IPS DF 19.7 (cell line): ENCODE measurements at regions not wholly inside any gene's neighbourhood (a gene's known extent, or its start where the extent isn't known, plus 50 kb on each side); places are given as distances from the start of the nearest gene placed in this dataset.

Experiments used
- DNase-seq: peaks from one replicate; pipeline ENCODE4 v3.0.0-alpha.2; 2013; ENCODE audit warnings: low read depth, low spot score

DNA sequence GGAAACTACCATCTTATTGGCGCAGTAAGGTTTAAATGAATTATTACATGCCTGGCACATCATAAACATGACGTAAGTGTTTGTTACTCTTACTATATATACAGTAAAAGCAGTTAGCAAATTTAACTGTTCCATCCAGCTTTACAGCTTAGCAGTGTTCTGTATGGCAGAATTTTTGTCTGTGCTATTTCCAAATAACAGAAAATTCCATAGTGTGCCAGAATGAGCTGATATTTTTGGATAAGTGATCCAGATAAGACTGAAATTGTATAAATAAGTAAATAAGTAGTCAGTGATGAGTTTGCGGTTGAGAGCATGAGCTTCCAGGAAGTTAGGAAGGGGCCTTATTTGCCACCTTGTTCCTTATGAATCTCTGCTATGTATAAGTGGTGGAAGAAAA is 236.5 kb upstream of the SLC10A2 start:
- DNase-seq = no peak

DNA sequence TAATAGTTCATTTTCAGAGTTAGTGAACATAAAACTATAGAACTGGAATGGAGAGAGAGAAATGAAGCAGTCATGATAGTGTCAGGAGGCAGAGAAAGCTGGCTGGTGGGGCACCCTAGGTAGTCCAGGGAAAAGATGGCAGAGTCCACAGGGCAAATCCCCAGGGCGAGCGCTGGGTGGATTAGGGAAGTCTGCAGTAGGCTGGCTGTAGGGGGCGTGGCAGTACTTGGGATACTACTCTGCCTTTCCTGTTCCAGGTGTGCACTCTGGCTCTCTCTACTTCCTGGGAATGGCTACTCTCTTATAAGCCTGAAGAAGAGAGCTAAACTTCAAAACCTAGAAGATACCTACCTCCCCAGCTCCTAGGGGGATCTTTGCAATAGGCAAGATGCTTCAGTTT is 232.9 kb upstream of the SLC10A2 start:
- peak; percentile 40 for DNase-seq

DNA sequence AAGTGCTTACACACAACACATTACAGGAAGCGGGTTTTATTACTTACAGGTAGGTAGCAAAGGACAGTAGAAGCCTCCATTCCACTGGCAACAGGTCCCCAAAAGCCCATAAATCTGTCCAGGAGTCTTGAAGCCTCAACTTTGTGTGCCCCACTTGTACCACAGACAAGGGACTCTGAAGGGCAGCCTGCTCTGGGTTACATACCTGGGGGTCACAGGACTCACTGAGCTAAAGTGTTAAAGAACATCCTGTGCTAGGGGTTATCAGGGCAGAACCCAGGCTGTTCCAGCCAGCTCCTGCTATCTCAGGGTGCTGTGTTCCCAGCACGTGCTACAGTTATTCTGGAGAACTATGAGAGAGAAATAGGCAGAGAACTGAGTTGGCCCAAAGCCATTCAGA is 230.9 kb upstream of the SLC10A2 start:
- no peak for DNase-seq

DNA sequence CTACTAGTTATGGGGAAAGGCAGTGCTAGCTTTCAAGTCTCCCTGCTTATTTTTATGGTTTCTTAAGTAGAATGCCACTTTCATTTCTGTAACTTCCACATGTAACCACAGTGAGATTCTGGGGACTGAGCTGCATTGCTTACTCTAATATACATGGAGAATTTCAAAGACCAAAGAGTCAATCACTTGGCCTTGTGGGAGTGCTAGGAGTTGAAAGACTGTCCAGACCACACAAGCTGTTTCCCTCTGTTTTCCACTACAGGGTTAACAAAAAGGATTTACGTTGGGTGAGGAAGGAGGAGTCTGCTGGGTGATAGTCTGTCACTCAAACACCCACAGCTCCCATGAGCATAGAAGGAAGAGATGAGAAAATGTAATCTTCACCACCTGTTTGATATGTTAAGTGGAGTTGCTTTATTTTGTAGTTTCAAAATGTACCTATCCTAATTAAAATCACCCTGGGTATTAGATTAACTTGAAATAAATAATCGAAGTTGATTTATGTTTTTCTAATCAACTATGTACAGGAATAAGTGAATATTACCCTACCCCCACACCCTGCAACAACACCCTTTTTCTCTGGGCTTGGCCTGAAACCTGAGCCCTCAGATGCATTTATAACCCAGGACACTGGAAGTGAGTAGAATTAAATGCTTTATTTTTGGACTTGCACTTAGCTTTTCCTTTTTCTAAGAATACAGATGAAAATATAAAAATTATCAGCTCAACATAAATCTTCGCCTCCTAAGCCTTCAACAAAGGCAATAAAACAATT is 225.8 kb upstream of the SLC10A2 start:
- peak; percentile 15 for DNase-seq

DNA sequence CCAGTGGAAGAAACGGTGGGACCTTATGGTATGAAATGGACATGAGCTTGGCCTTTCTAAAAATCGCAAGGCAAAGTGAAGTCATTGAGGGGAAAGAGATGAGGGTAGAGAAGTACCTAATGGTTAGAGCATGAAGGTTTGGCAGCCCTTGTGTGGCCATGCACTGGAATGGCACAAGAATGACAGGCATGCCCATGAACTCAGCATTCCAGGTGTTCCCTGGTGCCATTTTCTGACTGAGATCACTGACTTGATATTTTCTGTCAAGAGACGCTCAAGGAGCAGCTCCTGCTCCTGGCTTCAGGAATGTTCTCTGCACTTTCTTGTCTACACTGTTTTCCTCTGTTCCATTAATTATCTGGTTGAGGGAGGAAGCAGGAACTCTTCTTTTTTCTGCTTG is 225.0 kb upstream of the SLC10A2 start:
- DNase-seq = no peak

DNA sequence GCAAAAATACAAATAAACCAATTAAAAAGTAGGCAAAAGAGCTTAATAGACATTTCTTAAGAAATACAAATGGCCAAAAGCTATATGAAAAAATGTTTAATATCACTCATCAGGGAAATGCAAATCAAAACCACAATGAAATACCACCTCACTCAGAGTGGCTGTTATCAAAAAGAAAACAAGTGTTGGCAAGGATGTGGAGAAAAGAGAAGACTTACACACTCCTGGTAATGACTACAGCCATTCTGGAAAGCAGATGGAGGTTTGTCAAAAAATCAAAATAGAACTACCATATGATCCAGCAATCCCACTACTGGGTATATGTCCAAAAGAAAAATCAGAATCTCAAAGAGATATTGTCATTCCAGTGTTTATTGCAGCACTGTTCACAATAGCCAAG is 223.5 kb upstream of the SLC10A2 start:
- no peak for DNase-seq

DNA sequence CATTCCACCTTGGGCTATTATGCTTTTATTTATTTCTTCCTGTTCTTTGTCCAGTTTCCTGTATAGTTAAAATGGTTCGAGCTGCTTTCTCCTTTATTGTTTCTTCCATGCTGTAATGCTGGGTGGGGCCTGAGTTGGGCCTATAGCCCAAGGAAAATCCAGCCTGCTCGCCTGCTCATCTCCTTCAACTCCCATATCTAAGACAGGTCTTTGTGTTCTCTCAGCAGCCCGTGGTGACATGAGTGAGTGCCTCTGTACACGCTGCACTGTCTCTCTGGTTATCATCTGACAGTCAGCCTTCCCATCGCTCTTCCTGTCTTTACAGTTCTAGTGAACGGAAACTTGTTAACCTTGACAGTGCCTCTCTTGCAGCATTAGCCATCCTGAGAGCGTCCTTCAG is 221.9 kb upstream of the SLC10A2 start:
- DNase-seq = no peak

DNA sequence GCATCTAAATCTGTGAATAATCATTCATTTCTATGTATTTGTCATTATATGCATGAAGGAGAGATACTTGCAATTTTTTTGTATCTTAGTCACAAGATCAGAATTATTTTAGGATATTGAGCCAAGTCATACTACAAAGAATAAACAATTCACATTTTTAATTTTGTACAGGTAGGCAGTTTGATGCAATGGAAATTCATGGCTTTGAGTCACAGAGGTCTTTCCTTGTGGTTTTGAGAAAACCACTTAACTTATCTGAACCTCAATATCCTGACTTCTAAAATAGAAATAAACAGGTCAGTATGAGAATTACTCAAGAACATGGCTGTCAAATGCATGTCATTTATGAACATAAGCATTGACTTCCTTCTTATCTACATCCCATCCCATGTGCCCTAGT is 221.4 kb upstream of the SLC10A2 start:
- no peak for DNase-seq

DNA sequence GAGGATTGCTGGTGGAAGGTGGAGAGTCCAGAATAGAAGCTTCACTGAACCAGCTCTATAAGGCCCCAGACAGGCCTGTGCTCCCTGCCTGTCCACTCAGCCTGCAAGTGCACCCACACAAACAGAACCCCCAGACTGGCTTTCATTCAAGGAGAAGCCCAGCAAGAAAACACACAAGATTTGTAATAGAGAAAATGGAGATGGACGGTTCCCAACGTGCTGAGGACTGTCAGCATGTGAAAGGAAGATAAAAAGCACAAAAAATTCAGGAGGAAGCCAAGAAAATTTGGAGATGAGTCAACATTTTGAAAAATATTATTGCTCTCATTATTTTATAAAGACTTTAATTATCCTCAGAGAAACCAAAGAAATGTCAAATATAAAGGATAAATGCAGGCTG is 218.2 kb upstream of the SLC10A2 start:
- no peak for DNase-seq

DNA sequence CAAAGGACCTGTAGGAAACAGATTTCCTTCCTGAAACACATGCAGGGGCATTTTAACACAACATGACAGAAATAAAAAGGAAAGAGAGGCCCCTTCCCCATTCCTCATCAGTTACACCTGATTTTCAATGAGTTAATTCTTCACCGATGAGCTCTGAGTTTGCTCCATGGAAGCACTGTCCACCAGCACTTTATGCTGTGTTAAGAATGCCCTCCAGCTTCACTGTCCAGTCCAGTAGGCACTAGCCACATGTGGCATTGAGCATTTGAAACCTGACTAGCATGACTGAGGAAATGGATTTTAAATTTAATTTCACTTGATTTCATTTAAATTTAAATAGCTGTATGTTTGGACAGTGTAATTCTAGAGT is 217.2 kb upstream of the SLC10A2 start:
- DNase-seq = no peak

DNA sequence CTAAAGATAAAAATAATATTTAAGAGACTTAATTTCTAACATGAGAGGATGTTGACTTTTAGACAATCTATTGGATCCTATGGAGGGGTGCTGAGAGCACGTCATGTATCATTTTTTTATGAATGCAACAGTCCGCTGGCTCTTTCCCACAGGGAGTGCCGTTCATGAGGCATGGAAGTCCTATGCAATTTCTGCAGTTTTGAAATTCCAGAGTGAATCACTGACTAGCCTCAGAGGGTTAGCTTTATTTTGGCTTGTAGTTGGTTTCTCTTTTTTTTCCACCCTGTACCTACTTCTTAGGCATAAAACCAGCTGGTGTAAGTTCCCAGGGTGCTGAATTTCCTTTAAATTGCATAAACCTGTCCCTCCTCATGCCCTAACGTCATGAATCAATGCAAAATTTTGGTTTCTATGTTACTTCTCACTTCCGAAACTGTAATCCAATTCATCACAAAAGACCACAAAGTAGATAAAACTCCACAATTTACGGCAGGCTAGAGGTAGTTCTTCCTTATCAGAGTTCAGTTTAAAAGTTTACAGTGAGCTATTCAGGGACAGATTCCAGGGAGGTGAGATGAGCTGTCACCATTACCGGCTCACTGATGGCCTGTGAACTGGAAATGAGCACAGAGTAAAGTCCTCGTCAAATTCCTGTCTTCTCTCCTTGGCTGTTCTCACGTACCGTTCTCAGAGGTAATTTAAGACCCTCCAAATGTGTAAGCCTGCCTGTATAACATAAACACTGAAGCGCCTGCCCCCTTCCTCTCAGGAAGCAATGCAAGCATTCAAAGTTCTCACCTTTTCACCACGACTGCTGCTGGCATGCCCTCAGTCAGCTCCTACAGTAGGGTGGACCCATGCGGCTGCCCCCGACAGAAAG is 216.6 kb upstream of the SLC10A2 start:
- DNase-seq = no peak

DNA sequence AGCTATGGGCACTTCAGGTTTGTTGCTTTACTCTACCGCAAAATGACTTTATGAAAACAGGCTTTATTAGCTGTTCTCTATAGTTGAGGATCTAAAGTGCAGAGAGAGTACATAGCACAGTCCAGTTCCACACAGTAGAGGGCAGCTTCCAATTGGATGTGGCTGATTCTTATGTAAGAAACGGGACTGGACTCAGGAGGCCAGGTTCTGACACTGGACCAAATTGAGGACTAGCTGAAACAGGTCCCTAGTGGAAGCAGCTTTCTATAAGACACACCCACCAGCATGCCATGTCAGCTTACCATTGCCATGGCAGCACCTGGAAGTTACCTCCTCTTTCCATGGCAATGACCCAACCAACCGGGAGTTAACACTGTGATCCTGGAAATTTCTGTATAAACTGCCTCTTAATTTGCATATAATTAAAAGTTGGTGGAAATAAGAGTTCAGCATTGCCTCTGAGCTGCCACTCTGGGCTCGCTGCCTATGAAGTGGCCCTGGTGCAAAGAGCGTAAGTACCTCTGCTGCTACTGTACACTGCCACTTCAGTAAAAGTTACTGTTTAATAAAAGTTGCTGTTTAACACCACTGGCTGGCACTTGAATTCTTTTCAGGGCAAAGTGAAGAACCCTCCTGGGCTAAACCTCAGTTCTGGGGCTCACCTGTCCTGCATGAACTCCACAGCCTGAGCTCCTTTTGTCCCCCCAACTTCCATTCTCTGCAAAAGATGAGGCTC is 211.9 kb upstream of the SLC10A2 start:
- no peak for DNase-seq

DNA sequence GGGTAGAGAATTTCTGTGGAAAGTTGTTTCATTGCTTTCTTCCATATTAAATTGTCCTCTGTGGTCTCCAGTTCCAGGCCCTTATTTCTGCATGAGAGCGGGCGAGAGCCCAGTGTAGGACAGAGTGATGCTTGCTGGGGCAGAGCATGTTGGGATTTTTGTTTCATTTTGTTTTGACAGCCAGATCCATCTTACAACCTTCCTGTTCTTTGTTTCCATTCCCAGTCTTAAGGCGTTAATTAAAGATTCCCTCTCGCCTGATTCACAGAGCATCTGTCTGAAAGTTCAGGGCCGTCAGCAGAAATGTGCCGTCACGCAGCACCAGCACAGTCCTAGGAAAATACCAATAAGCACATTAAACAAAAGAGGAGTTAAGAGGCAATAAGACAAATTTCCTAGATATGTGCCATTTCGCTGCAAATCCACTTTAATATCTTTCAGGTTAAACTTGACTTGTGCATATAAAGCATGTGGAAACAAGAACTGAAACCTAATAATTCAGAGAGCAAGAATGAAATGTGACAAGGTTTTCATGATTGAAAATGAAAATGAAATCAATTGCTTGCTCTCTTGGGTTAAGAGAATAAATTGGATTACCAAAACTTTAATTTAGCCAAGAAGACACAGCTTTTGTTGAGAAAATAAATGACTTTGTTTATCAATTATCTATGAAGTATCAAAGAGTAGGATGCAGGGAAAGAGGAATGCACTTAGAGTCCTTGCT is 210.7 kb upstream of the SLC10A2 start:
- no peak for DNase-seq

DNA sequence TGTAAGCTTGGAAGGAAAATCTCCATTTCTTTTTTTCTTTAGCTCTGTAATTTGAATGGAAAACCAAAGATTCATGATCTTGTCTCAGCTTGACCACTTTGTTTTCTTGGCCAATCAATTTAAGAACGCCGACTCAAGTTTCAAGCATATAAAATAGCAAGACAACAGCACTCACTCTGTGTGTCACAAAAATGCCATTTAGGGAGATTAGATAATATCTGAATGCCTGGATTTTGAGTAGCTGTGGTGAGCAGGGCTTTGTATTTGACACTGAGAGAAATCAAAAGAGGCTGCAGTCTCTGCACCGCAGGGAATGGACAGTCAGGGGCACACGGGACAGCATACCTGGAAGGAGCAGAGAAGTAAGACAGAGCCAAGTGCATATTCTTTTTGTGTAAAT is 209.5 kb upstream of the SLC10A2 start:
- no peak for DNase-seq

DNA sequence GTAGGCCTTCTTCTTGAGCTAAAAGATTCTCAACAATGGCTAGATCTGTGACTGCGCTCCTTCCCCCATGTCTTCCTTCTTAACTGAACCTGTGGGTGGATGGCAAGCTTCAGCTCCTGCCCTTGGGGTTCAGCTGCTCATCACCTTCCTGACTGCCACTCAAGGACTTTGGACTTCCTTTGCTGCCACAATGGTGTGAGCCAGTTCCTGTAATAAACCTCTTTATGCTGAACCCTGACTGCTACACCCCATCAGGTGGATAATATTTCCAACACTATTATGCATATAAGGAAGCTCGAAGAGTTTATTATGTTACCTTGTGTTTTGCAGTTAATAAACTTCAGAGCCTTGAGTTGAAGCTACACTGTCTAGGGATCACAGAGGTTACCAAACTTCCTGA is 208.9 kb upstream of the SLC10A2 start:
- DNase-seq = no peak

DNA sequence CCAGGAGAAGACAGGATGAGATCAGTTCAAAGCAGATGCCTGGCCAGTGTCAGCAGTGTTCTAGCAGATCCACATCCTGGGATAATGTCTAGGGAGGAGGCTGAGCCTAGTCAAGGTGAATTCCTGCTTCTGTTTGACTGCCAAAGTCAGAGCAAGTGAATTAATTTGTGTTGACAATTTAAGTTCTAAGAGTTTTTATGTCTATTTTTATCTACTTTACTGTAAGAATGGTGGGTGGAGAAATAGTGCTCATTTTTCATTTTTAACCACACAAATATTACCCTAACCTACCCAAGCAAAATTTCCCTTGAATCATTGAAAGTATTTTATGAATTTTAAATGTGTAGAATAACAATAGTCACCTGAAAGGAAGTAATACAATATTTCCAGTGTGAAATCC is 207.6 kb upstream of the SLC10A2 start:
- no peak for DNase-seq

DNA sequence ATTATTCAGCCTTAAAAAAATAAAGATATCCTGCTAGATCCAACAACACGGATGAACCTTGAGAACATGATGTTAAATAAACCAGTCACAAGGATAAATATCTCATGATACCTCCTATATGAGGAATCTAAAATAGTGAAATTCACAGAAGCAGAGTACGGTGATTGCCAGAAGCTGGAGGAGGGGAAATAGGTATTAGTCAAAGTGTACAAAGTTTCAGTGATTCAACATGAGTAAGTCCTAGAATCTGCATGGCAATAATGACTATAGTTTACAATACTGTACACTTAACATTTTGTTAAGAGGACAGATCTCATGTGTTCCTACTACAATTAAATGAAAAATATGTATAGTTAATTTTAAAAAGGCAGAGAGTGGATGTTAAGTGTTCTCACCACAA is 206.6 kb upstream of the SLC10A2 start:
- DNase-seq = no peak

DNA sequence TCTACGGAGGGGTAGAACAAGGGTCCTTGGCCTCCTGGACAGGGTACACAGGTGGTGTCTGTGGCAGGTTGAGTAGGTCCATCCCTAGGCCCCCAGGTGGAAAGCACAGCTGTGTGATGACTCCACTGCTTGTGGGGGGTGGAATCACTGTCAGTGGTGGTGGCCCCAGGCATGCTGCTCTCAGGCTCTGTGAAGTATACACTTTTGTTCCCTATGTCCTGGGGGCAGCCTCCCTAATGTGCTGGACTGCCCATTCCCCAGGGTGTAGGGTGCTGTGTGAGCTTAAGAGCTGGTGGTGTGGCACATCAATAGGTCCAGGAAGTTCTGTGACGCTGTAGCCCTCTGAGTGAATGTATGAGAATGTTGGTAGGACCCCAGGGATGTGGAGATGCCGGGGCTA is 197.2 kb upstream of the SLC10A2 start:
- no peak for DNase-seq

DNA sequence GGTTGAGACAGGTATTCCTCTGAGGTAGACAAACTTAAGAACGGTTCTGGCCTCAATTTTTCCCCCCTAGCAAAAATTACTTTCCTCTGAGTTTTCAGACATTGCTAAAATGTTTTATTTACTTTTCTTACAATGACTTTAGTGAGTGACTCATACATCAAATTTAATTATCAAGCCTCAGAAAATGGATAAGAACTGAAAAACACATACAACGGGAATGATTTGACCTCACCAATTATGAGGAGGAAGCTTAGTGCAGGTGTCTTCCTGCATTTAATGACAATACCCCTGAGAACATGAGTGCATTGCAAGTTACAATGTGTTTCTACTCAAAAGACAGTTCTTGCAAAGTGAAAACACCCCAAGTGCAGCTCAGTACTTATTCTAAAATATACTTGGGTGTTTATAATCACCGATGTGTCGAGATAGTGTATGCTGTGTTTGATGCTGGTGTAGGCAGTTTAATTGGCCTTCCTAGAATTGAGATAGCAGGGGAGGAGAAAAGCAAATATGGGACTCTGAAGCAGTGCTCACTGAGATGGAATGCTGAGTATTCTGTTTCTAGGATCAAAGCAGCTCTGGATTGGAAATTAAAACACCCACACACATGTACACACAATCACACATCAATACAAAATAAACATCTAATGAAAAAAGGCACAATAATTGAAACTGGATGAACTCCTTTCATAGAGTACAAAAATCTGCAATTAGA is 189.5 kb upstream of the SLC10A2 start:
- no peak for DNase-seq

DNA sequence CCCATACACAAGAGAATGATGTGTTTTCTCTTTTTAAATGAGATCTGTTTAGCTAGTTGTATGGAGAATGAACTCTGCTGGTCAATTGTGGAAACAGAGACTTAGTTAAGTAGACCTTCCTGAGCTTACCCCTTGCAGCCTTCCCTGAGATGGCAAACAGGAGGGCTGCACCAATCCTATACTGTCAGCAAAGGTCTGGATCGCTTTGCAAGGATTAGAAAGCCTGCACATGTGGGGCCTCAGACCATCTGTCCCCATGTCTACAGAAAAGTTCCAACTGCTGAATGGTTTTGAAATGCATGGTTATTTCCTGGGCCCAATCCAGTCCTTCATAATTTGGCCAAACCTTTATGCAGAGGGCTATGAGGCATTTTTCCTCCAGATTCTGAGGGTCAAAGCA is 183.9 kb upstream of the SLC10A2 start:
- no peak for DNase-seq

DNA sequence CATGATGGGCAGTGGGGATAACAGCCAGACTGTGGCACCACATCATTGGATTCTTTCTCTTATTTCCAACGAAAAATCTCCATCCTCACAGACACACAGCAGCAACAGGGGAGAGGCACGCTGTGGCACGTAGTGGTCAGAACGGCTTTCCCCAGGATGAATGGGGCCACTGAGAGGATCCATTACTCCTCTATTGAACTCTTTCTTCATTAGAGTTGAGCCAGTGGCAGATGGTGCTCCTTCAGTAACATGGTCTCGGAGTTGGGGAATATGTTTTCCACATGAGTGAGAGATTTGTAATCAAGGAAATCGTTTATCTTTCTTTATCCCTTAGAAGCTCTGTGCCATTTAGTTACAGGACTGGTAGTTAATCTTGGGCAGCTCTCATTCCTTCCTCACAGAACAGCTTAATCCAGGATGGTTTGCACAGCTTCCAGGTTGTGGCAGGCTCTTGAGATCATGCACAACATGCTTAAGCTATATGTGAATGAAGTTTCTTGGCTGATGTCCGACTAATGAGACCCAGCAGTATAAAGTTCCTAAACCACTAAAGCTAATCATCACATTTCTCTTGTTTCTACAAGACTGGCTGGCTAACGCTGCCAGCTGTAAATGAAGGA is 180.5 kb upstream of the SLC10A2 start:
- DNase-seq = no peak
